SK-N-MC (cell line): ENCODE measurements at regions not wholly inside any gene's neighbourhood (a gene's known extent, or its start where the extent isn't known, plus 50 kb on each side); places are given as distances from the start of the nearest gene placed in this dataset.

Experiments used
- EZH2 ChIP-seq: fragments of 200-600 bp; sonication (generic); IDR thresholded peaks from one replicate; pipeline ENCODE4 v1.6.1; 2017; ENCODE audit warnings: antibody characterized with exemption
- FOXP2 ChIP-seq: optimal IDR thresholded peaks from 2 replicates; pipeline ENCODE3; 2011; ENCODE audit warnings: mild to moderate bottlenecking, moderate library complexity; ENCODE audit not compliant: insufficient read depth; ENCODE audit errors: extremely low read length, control extremely low read depth
- POLR2AphosphoS5 ChIP-seq: IDR thresholded peaks from 2 replicates; pipeline ENCODE4 v1.6.1; 2012; ENCODE audit warnings: mild to moderate bottlenecking, low read depth, low read length, borderline replicate concordance

DNA sequence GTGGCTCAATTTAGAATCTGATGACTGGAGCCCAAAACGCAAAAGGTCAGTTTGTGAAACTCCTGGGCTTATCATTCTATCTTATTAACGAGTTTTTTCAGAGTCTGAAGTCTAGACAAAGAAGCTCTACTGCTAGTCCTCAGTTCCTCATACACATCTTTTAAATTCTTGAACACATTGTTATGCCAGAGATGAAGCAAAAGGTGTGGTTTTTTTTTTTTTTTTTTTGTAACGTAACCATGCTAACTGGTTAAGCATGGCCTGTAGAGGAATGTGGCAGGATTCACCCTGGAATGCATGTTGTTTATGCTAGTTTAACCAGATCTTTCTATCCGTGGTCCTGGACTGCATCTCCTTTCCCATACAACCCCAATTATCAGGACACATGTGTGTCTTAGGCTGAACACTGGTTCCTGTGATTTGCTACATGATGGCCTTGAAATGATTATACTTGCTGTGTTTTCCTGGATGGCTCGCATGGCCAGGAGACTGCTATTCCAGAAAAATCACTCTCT, 79.3 kb upstream of the MDFIC start:
- TF ChIP-seq EZH2 (no peak), POLR2AphosphoS5 (no peak), FOXP2 (no peak)
